Spleen (tissue), 11 donors: ENCODE measurements at regions not wholly inside any gene's neighbourhood (a gene's known extent, or its start where the extent isn't known, plus 50 kb on each side); places are given as distances from the start of the nearest gene placed in this dataset.

ENCODE experiments used
- DNase-seq: peaks from one replicate; pipeline ENCODE4 v3.0.0-alpha.2; 2020
- H3K27ac ChIP-seq, 8 donors: fragments of 200-600 bp; sonication (generic) in 7 of 8; 1 replicate in 4 of 8; 2 replicates in 4 of 8; pipeline versions ENCODE4 v1.5.0 to v1.8.0; 2016 to 2021; ENCODE audit warnings: inconsistent platforms in 4 of 8, mild to moderate bottlenecking in 4 of 8, moderate library complexity in 1 of 8
- H3K27me3 ChIP-seq, 7 donors: fragments of 200-600 bp; sonication (generic) in 6 of 7; replicated peaks in 1 of 7; 1 replicate in 4 of 7; 2 replicates in 3 of 7; pipeline versions ENCODE4 v1.5.0 to v1.8.0; 2016 to 2021; ENCODE audit warnings: inconsistent platforms in 3 of 7, mild to moderate bottlenecking in 1 of 7
- H3K36me3 ChIP-seq, 6 donors: fragments of 200-600 bp; sonication (generic) in 5 of 6; 1 replicate in 4 of 6; 2 replicates in 2 of 6; pipeline versions ENCODE4 v1.5.0 to v1.8.0; 2016 to 2021; ENCODE audit warnings: inconsistent platforms in 2 of 6
- H3K4me1 ChIP-seq, 6 donors: fragments of 200-600 bp; sonication (generic) in 5 of 6; 1 replicate in 3 of 6; 2 replicates in 3 of 6; pipeline versions ENCODE4 v1.5.0 to v1.8.0; 2016 to 2021; ENCODE audit warnings: inconsistent platforms in 3 of 6
- H3K4me3 ChIP-seq, 8 donors: fragments of 200-600 bp; sonication (generic) in 7 of 8; 1 replicate in 4 of 8; 2 replicates in 4 of 8; pipeline versions ENCODE4 v1.5.0 to v1.8.0; 2016 to 2021; ENCODE audit warnings: inconsistent platforms in 4 of 8, mild to moderate bottlenecking in 4 of 8, moderate library complexity in 2 of 8
- H3K9me3 ChIP-seq, 8 donors: fragments of 200-600 bp; sonication (generic) in 7 of 8; 1 replicate in 4 of 8; 2 replicates in 4 of 8; pipeline versions ENCODE4 v1.5.0 to v1.8.0; 2016 to 2021; ENCODE audit warnings: inconsistent platforms in 4 of 8
- POLR2A ChIP-seq, 3 donors: fragments of 450-650 bp; IDR thresholded peaks; one replicate each; pipeline ENCODE4 v1.5.1; 2017; ENCODE audit warnings: antibody characterized with exemption in 3 of 3, mild to moderate bottlenecking in 1 of 3
- POLR2AphosphoS5 ChIP-seq, 3 donors: sonication (generic); formaldehyde crosslinking; IDR thresholded peaks; one replicate each; pipeline ENCODE4 v1.5.1; 2017; ENCODE audit warnings: antibody characterized with exemption in 3 of 3
- WGBS, 5 donors: extraction: QIAGEN DNeasy Blood & Tissue Kit in 3 of 5; methylation state at CpG; one replicate each; pipeline versions ENCODE4 v1.1.5 to v1.1.7; 2013 to 2018; 5-methylcytosine and 5-hydroxymethylcytosine counted together
- intact Hi-C: fragments of 100-400 bp; cut with DNase I; formaldehyde crosslinking; loops from one replicate; pipeline ENCODE4 v1.15.0; 2023; ENCODE audit warnings: low total_unique reads
- TF ChIP-seq, protein P1 (sequence below), 11 experiments: fragments of 200-600 bp in 7 of 11; fragments of 450-650 bp in 4 of 11; sonication (generic) in 4 of 11; IDR thresholded peaks in 8 of 11; conservative IDR thresholded peaks in 3 of 11; 1 replicate in 7 of 11; 2 replicates in 4 of 11; pipeline versions ENCODE4 v1.4.0 to v1.8.0; 2016 to 2021; ENCODE audit warnings: antibody characterized with exemption in 11 of 11, inconsistent platforms in 4 of 11, mild to moderate bottlenecking in 1 of 11
- donor health status: healthy with polysubstance abuse.
- donor health status: DM: no; HTN: no; CAD: no; lungs with moderate emphysema.
- donor health status: DM: no; HTN: no; CAD: no.
- donor health status: Bipolar disorder and iron deficiency.
- donor health status: healthy.
- donor health status: DM: no; HTN: no; CAD: no.
- donor health status: DM: yes; HTN: yes; CAD: no.

- H3K36me3 ChIP-seq: no peaks in the 10 kb centered on the region
- H3K9me3 ChIP-seq: no peaks in the 10 kb centered on the region
- no peaks in the 10 kb centered on the region for H3K4me1 ChIP-seq
- no peak for TF ChIP-seq POLR2A (IDR thresholded peaks at IDR 0.05)
- TF ChIP-seq POLR2AphosphoS5 (IDR thresholded peaks at IDR 0.05): no peak
- TF ChIP-seq, protein P1, sequence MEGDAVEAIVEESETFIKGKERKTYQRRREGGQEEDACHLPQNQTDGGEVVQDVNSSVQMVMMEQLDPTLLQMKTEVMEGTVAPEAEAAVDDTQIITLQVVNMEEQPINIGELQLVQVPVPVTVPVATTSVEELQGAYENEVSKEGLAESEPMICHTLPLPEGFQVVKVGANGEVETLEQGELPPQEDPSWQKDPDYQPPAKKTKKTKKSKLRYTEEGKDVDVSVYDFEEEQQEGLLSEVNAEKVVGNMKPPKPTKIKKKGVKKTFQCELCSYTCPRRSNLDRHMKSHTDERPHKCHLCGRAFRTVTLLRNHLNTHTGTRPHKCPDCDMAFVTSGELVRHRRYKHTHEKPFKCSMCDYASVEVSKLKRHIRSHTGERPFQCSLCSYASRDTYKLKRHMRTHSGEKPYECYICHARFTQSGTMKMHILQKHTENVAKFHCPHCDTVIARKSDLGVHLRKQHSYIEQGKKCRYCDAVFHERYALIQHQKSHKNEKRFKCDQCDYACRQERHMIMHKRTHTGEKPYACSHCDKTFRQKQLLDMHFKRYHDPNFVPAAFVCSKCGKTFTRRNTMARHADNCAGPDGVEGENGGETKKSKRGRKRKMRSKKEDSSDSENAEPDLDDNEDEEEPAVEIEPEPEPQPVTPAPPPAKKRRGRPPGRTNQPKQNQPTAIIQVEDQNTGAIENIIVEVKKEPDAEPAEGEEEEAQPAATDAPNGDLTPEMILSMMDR (IDR thresholded peaks at IDR 0.05 in 8 of 11, conservative IDR thresholded peaks at IDR 0.05 in 3 of 11): no peak
- H3K27ac ChIP-seq: no peak overlapping the region
- intact Hi-C loops: no loop called here
- H3K4me3 ChIP-seq: no peak overlapping the region
- no peak for DNase-seq
- H3K27me3 ChIP-seq: no peaks in the 10 kb centered on the region
Measured at GRCh38 chr11:92588393-92588792, 363.8 kb downstream of the FAT3 start.

GRCh38 chr11:92589512-92589911, 364.9 kb downstream of the FAT3 start:
- no peaks in the 10 kb centered on the region for H3K4me1 ChIP-seq
- no peak overlapping the region for H3K27ac ChIP-seq
- TF ChIP-seq POLR2AphosphoS5 (IDR thresholded peaks at IDR 0.05) (no peak), POLR2A (IDR thresholded peaks at IDR 0.05) (no peak)
- TF ChIP-seq, protein P1 (IDR thresholded peaks at IDR 0.05 in 8 of 11, conservative IDR thresholded peaks at IDR 0.05 in 3 of 11): no peak
- intact Hi-C loops: no loop called here
- H3K9me3 ChIP-seq: no peaks in the 10 kb centered on the region
- no peak overlapping the region for H3K4me3 ChIP-seq
- no peak for DNase-seq
- no peaks in the 10 kb centered on the region for H3K27me3 ChIP-seq
- WGBS, 5 donors: 80 to 91% (median 90%) methylated on average over 3 of the region's 3 CpGs
- no peaks in the 10 kb centered on the region for H3K36me3 ChIP-seq

- no peaks in the 10 kb centered on the region for H3K36me3 ChIP-seq
- intact Hi-C loops: no loop called here
- no peak for DNase-seq
- H3K4me1 ChIP-seq: no peaks in the 10 kb centered on the region
- TF ChIP-seq POLR2A (IDR thresholded peaks at IDR 0.05) (no peak), POLR2AphosphoS5 (IDR thresholded peaks at IDR 0.05) (no peak)
- TF ChIP-seq, protein P1 (IDR thresholded peaks at IDR 0.05 in 8 of 11, conservative IDR thresholded peaks at IDR 0.05 in 3 of 11): no peak
- no peaks in the 10 kb centered on the region for H3K9me3 ChIP-seq
- WGBS, 5 donors: 79 to 86% (median 82%) methylated on average over 2 of the region's 2 CpGs
- no peak overlapping the region for H3K4me3 ChIP-seq
- H3K27ac ChIP-seq: no peak overlapping the region
- no peaks in the 10 kb centered on the region for H3K27me3 ChIP-seq
Measured at GRCh38 chr11:92591521-92591920, 366.9 kb downstream of the FAT3 start.

DNA sequence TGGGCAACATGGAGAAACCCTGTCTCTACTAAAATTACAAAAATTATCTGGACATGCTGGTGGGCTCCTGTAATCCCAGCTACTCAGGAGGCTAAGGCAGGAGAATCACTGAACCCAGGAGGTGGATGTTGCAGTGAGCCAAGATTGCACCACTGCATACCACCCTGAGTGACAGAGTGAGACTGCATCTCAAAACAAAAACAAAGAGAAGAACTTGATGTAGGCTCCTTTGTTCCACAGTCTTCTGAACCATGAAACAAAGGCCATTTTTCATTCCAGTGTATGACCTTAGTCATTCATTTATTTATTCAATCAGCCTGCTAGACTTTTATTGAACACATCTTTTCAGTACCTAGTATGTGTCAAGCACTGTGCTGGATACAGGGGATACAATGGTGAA, 369.6 kb downstream of the FAT3 start:
- DNase-seq: no peak
- H3K27ac ChIP-seq: no peak overlapping the region
- no peak overlapping the region for H3K4me3 ChIP-seq
- no peaks in the 10 kb centered on the region for H3K36me3 ChIP-seq
- H3K9me3 ChIP-seq: no peaks in the 10 kb centered on the region
- intact Hi-C loops: no loop called here
- H3K27me3 ChIP-seq: no peaks in the 10 kb centered on the region
- H3K4me1 ChIP-seq: no peaks in the 10 kb centered on the region
- no peak for TF ChIP-seq POLR2A (IDR thresholded peaks at IDR 0.05)
- no peak for TF ChIP-seq POLR2AphosphoS5 (IDR thresholded peaks at IDR 0.05)
- TF ChIP-seq, protein P1 (IDR thresholded peaks at IDR 0.05 in 8 of 11, conservative IDR thresholded peaks at IDR 0.05 in 3 of 11): no peak
